ENCODE measurements at regions not wholly inside any gene's neighbourhood (a gene's known extent, or its start where the extent isn't known, plus 50 kb on each side); places are given as distances from the start of the nearest gene placed in this dataset.

DNA sequence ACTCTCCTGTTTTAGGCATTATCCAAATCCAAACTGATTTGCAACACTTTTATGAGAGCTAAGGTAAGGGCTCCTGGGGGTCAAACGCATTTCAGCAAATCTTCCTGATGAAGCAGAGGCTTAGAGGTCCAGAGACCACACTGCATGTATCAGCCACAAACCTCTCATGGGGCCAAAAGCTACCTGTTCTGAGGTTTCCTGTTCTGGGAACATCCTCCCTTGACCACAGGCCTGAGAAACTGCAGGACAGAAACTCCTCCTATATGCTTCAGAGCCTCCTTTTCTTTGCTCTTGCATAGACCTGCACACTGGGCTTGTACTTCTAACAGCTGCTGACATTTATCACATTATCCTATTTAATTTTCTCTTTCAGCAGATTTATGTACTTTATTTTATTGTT, 92.6 kb downstream of the OR2K2 start:
- TF ChIP-seq, protein P1, sequence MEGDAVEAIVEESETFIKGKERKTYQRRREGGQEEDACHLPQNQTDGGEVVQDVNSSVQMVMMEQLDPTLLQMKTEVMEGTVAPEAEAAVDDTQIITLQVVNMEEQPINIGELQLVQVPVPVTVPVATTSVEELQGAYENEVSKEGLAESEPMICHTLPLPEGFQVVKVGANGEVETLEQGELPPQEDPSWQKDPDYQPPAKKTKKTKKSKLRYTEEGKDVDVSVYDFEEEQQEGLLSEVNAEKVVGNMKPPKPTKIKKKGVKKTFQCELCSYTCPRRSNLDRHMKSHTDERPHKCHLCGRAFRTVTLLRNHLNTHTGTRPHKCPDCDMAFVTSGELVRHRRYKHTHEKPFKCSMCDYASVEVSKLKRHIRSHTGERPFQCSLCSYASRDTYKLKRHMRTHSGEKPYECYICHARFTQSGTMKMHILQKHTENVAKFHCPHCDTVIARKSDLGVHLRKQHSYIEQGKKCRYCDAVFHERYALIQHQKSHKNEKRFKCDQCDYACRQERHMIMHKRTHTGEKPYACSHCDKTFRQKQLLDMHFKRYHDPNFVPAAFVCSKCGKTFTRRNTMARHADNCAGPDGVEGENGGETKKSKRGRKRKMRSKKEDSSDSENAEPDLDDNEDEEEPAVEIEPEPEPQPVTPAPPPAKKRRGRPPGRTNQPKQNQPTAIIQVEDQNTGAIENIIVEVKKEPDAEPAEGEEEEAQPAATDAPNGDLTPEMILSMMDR (IDR thresholded peaks at IDR 0.05): no peak
- TF ChIP-seq POLR2A (IDR thresholded peaks at IDR 0.05): no peak
